K562 (cell line): ENCODE measurements at regions not wholly inside any gene's neighbourhood (a gene's known extent, or its start where the extent isn't known, plus 50 kb on each side); places are given as distances from the start of the nearest gene placed in this dataset.

Experiments
- CEBPZ ChIP-seq: fragments of 150-350 bp; IDR thresholded peaks from 2 replicates; pipeline ENCODE4 v1.6.1; 2014; ENCODE audit warnings: low read depth, mild to moderate bottlenecking, low read length, borderline replicate concordance
- THRAP3 ChIP-seq: fragments of 450-650 bp; IDR thresholded peaks from 2 replicates; pipeline ENCODE4 v1.6.1; 2016; ENCODE audit warnings: mild to moderate bottlenecking, inconsistent platforms, borderline replicate concordance
- ZNF280A ChIP-seq: fragments of 450-650 bp; IDR thresholded peaks from 2 replicates; pipeline ENCODE4 v1.6.1; 2018; ENCODE audit warnings: mild to moderate bottlenecking, low read depth; ENCODE audit not compliant: partially characterized antibody
- ZNF830 ChIP-seq: fragments of 250-450 bp; sonication (Bioruptor Pico); IDR thresholded peaks from 2 replicates; pipeline ENCODE4 v1.5.0; 2021; ENCODE audit warnings: mild to moderate bottlenecking

- TF ChIP-seq CEBPZ (no peak), ZNF830 (CRISPR knock-in tag) (no peak), ZNF280A (no peak), THRAP3 (no peak)
Observed at GRCh38 chr3:124119056-124119716, 127.3 kb upstream of the ROPN1 start (continued).
